ENCODE measurements at regions not wholly inside any gene's neighbourhood (a gene's known extent, or its start where the extent isn't known, plus 50 kb on each side); places are given as distances from the start of the nearest gene placed in this dataset.

- H3K27ac ChIP-seq: no peak overlapping the region
- no peak for DNase-seq
- H3K4me1 ChIP-seq (ENCODE audit: insufficient read depth): no peaks in the 10 kb centered on the region
- H3K9me3 ChIP-seq: no peaks in the 10 kb centered on the region
- H3K27me3 ChIP-seq: no peaks in the 10 kb centered on the region
- intact Hi-C loops (cut with DNase I): no loop called here
- no peak overlapping the region for H3K4me3 ChIP-seq
- 14 to 23% (median 19%) methylated on average over 1 of the region's 1 CpG for WGBS, 3 donors
- TF ChIP-seq, protein P1, sequence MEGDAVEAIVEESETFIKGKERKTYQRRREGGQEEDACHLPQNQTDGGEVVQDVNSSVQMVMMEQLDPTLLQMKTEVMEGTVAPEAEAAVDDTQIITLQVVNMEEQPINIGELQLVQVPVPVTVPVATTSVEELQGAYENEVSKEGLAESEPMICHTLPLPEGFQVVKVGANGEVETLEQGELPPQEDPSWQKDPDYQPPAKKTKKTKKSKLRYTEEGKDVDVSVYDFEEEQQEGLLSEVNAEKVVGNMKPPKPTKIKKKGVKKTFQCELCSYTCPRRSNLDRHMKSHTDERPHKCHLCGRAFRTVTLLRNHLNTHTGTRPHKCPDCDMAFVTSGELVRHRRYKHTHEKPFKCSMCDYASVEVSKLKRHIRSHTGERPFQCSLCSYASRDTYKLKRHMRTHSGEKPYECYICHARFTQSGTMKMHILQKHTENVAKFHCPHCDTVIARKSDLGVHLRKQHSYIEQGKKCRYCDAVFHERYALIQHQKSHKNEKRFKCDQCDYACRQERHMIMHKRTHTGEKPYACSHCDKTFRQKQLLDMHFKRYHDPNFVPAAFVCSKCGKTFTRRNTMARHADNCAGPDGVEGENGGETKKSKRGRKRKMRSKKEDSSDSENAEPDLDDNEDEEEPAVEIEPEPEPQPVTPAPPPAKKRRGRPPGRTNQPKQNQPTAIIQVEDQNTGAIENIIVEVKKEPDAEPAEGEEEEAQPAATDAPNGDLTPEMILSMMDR (IDR thresholded peaks at IDR 0.05): no peak
- TF ChIP-seq POLR2A (IDR thresholded peaks at IDR 0.05): no peak
- TF ChIP-seq EP300 (IDR thresholded peaks at IDR 0.05): no peak
- no peaks in the 10 kb centered on the region for H3K36me3 ChIP-seq
Measured at GRCh38 chr15:92705764-92706163, 50.2 kb upstream of the FAM174B start.

GRCh38 chr15:92706201-92706600 lies 50.6 kb upstream of the FAM174B start:
- WGBS, 3 donors: 74 to 80% (median 76%) methylated on average over 7 of the region's 7 CpGs
- H3K9me3 ChIP-seq: no peaks in the 10 kb centered on the region

GRCh38 chr15:92707880-92708551 lies 52.4 kb upstream of the FAM174B start:
- WGBS, 3 donors: 78 to 91% (median 84%) methylated on average over 12 of the region's 12 CpGs
- TF ChIP-seq POLR2A (IDR thresholded peaks at IDR 0.05) (no peak), EP300 (IDR thresholded peaks at IDR 0.05) (no peak)
- TF ChIP-seq, protein P1 (IDR thresholded peaks at IDR 0.05): no peak
- Histone ChIP-seq H3K27me3 (no peaks in the 10 kb centered on the region), H3K4me3 (no peak overlapping the region), H3K4me1 (ENCODE audit: insufficient read depth) (no peaks in the 10 kb centered on the region), H3K27ac (no peak overlapping the region), H3K9me3 (no peaks in the 10 kb centered on the region), H3K36me3 (no peaks in the 10 kb centered on the region)
- intact Hi-C loops (cut with DNase I): no loop called here
- DNase-seq: no peak

More at GRCh38 chr15:92706201-92706600, 50.6 kb upstream of the FAM174B start:
- DNase-seq: no peak
- Histone ChIP-seq H3K4me3 (no peak overlapping the region), H3K4me1 (ENCODE audit: insufficient read depth) (no peaks in the 10 kb centered on the region), H3K36me3 (no peaks in the 10 kb centered on the region), H3K27ac (no peak overlapping the region), H3K27me3 (no peaks in the 10 kb centered on the region)
- intact Hi-C loops (cut with DNase I): no loop called here
- TF ChIP-seq, protein P1 (IDR thresholded peaks at IDR 0.05): no peak
- TF ChIP-seq EP300 (IDR thresholded peaks at IDR 0.05) (no peak), POLR2A (IDR thresholded peaks at IDR 0.05) (no peak)

- H3K4me1 ChIP-seq (ENCODE audit: insufficient read depth): no peaks in the 10 kb centered on the region
- H3K27ac ChIP-seq: no peak overlapping the region
- TF ChIP-seq, protein P1 (IDR thresholded peaks at IDR 0.05): no peak
- TF ChIP-seq POLR2A (IDR thresholded peaks at IDR 0.05): no peak
- no peak for TF ChIP-seq EP300 (IDR thresholded peaks at IDR 0.05)
- DNase-seq: no peak
- no peak overlapping the region for H3K4me3 ChIP-seq
- H3K27me3 ChIP-seq: no peaks in the 10 kb centered on the region
- no peaks in the 10 kb centered on the region for H3K9me3 ChIP-seq
- H3K36me3 ChIP-seq: no peaks in the 10 kb centered on the region
- intact Hi-C loops (cut with DNase I): no loop called here
- WGBS, 3 donors: 79 to 93% (median 86%) methylated on average over 4 of the region's 4 CpGs
Measured at GRCh38 chr15:92708635-92709034, 53.1 kb upstream of the FAM174B start.
